NCI-H748 (cell line): ENCODE measurements at regions not wholly inside any gene's neighbourhood (a gene's known extent, or its start where the extent isn't known, plus 50 kb on each side); places are given as distances from the start of the nearest gene placed in this dataset.

Experiments used
- DNase-seq: peaks from one replicate; lab custom pipeline; 2025; ENCODE audit not compliant: unreplicated experiment; lab: John Stamatoyannopoulos, UW

DNA sequence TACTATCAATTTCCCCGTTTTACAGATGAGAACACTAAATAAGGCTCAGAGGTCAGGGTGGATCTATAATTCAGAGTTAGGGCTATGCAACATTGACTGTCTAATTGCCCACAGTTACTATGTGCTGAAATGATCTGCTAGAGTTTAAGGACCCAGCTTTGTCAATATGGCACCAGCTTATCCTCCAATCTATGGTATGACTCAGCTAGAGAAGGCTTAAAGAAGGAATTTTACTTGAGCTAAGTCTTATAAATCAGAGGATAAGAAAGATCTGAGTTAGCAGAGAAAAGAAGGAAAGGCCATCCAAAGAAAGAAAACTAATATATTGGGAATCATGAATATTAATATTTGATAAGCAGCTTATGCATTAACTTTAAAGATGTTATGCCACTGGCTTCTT lies 78.1 kb downstream of the ASB9 start:
- no peak for DNase-seq

DNA sequence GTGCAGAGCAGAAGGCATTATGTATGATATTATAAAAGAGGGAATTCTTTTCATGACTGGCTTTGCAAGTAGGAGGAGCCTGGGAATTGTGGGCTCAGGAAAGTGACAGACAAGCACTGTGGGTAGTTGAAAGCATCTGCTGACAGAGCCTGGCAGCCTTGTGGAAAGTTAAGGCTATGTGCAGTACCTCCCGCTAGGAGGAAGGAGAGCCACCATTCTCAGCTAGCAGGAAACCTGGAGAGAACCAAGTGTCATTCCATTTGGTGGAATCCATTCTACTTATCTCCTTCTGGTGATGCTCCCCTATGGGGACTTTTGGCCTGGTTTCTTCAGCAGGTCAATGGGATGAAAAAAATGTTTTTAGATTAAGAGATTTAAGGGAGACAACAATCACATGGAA lies 81.8 kb downstream of the ASB9 start:
- no peak for DNase-seq

DNA sequence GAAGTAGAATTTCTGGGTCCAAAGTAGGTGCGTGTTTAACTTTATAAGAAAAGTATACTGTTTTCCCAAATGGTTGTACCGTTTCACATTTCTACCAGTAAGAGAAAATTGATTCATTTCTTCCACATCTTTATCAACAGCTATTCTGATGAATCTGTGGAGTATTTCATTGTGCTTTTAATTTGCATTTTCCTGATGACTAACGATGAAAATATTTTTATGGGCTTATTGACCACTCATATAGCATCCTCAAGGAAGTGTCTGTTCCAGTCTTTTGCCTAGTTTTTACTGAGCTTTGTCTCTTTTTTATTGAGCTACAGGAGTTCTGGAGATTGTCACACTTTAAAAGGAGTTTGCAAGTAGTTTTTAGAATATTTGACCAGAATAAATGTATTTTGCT lies 92.6 kb downstream of the ASB9 start:
- no peak for DNase-seq

DNA sequence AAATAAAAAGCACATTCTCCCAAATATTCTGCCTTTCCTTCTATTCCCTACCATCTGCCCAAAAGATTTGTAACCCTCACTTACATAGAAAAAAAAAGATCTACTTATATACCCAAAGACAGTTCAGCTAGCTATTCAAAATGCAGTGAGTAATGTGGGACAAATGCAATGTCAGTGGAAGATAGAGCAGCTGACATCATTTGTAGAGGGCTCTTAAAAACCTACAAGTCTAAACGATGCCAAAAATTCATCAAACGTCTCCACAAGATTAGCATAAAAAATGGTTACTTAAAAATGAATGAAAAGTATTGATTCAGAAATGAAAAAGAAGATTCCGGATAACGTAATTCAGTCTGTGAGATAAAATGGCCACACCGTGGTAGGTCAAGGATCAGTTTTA lies 96.5 kb downstream of the ASB9 start:
- DNase-seq, result no peak

DNA sequence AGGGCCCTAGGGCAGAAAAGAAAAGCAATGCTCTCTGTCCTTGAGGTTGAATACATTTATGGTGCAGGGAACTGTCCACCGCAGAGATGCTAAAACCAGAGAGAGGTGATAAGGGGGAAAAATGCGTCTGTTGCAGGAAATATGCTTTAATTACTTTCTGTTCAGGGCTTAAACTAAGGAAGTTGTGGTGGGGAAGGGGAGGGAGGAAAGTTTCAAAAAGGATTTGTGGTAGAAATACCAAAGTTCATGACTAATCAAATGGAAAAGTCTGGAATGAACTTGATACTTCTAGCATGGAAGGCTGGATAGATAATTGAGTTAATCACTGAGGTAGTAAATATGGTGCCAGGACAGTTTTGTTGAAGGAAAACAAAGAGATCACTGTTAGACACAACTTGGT lies 99.0 kb downstream of the ASB9 start:
- DNase-seq, result no peak

DNA sequence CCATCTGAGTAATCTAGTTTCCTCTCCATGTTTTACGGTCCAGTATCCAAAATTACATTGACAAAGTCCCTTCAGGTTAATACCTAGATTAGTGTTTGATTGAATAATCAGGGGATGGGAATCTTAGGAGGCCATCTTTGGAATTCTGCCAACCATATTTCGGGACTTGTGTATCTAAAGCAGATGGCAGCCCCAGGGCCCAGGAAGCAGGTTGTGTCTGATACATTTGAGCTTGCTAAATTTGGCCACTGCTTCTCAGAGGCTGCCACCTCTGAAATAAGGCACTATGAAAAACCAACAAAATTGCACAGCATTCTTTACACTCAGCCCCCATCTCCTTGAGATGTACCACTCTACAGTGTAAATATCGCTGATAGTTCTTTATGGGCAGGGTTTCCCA lies 102.1 kb downstream of the ASB9 start:
- DNase-seq, result no peak

DNA sequence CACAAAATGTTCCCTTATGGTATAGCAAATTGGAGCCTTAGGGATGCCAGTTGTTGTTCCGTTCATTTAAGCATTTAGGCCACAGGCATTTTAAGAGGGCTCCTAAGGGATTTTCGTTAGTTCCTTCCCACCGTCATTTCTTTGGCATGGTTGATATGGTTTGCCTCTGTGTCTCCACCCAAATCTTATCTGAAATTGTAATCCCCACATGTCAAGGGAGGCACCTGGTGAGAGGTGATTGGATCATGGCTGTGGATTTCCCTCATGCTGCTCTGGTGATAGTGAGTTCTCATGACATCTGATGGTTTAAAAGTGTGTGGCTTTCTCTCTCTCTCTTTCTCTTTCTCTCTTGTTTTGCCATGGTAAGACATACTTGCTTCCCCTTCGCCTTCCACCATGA lies 104.1 kb downstream of the ASB9 start:
- DNase-seq, result no peak

DNA sequence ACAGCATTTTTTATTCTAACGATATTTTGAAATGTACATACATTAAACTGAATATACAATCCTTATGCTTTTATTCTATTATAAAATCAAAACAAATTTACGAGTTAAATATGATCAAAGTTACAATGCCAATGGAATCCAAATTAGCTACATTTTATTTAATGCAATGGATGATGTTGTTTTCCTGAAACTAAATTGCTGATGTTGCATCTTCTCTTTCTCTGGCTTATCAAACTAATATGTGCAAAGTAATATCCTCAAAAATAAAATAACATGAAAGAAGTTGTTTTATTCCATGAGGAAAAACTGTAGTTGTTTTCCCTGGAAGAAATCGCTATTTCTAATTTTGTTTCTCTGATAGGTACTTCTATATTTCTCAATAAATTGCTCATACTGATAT lies 106.8 kb downstream of the ASB9 start:
- no peak for DNase-seq

DNA sequence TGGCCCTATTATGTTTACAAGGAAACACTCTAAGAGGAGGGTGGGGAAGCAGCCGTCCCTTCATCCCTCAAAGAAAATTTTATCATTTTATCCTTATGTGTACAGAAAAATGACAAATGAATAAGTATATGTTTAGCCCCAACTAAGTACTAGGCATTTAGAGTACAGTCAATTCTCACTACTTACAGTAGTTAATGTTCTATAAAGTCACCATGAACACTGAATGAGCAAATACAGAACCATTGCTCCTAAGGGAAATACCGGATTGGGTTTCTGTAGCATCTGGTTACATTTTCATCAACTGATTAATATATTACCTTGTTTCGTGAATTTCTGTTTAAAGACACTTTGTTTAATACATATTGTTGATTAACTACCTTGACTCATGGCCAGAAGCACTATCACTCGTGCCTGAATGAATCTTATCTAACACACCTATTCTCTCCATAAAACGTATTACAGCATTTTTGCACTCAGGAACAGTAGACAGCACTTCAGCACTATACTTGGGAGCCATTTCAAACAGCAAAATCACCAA lies 109.3 kb downstream of the ASB9 start:
- DNase-seq, result no peak

DNA sequence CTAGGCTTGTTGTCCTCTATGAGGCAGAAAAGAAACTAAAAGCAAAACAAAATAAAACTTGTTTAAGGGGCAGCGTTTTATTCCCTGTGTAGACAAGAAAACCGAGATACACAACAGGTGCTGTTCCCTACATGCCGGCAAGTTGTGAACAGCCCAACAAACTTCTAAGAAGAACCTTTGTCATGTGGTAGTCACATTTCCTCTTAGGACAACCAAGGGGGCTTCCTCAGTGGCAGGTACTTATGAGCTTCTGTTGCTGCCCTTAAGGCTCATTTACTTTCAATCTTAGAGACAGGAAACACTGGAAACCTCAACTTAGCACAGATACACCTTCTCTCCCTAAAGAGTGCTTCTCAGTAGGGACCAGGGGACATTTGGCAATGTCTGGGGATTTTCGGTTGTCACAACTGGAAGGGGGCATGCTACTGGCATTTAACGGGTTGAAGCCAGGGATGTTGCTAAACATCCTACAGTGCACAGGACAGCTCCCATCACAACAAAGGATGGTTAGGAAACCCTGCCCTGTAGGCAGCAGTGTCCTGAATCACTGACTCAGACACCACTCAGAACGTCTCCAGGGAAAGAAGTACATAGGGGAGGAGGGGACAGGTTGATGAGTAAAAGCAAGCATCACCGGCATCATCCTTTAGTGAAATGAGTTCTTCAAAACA lies 111.0 kb downstream of the ASB9 start:
- DNase-seq, result no peak

DNA sequence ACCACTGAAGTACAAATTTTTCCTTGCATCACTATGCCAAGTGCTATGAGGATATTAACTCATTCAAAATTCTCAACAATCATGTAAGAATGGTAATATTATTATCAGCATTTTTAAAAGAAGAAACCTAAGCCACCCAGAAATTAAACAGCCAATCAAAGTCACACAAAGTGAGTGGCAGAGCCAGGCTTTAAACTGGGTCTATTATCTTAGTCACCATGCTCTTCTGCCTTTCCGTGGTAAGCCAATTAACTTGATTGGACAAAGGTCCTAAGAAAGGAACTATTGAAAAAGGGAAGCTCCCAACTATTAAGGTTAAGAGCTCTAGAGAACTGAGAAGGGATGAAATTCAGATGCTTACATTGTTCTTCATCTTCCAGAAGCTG lies 111.5 kb downstream of the ASB9 start:
- DNase-seq, result no peak

DNA sequence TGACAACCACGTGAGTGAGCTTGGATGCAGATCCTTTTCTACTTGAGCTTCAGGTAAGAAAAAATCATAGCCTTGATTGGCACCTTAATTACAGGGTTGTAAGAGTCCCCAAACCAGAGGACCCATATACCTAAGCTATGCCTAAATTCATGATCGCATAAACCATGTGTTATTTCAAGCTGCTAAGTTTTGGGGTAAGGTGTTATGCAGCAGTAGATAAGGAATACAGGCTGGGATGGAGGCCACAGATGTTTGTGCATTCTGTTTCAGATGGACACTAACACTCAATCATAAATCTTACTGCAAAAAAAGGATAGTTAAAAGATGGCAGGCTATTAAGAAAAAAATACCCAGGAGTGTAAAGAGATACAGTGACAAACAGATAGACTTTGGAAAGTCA lies 112.3 kb downstream of the ASB9 start:
- no peak for DNase-seq

DNA sequence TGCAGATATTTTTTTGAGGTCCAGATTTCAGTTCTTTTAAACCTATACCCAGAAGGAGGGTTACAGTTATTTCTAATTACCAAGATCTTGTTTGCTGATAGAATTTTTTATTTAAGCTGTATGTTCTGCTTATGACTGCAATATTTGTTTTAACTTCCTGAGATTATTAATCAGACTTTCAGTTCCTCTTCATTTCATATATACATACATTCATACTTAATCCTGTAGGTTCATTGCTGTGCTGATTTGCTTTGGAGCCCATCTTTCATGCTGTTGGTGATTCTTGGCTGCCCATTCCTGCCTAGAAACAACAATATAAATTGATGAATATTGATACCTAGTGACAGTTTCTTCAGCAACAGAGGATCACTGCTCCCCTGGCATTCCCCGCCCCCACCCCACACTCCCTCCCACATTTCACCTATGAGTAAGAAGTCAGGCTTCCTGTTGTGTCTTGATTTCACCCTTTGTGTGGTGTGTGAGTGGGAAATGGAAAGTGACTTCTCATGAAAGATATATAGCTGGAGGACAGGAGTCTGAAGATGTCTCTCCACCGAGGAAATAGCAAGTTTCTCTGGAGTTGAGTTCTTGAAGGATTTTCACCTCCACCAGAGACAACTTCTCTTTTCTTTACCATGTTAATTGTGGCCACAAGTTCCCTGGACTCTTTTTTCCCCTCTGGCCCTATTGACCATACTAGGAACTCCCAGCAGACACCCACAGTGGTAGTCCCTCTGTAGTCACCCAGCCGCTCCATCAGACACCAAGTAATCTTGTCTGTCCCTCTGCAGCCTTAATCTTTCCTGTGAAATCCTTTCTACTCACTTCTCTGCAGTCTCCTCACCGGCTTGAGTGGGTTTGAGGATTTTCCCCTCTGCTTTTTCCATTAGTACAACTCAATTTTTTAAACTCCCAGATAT lies 118.4 kb downstream of the ASB9 start:
- DNase-seq, result no peak

DNA sequence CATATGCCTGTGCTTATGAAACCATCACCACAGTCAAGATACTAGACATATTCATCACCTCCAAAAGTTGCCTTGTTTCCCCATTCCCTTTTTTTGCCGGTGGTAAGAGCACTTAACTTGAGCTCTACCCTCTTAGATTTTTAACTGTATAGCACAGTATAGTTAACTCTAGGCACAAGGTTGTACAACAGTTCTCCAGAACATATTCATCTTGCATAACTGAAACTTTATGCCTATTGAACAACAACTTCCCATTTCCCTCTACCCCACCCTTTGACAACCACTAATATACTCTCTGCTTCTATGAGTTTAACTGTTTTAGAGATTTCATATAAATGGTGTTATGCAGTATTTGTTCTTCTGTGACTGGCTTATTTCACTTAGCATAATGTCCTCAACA lies 119.3 kb downstream of the ASB9 start:
- DNase-seq, result no peak

DNA sequence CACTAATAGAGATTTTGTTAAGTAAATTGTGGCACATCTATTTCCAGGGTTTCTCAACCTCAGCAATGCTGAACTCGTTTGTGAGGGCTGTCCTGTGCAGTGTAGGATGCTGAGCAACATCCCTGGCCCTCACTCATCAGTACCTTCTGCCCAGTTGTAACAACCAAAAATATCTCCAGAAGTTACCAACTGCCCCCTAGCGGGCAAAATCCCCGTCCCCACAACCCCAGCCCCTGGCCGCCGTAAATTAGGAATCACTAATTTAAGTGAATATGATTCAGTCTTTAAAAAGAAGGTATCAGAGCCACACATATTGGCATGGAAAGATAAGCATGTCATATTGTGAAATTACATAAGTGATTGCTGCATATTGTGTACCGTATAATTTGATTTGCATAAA lies 123.4 kb downstream of the ASB9 start:
- peak; percentile 23 for DNase-seq

DNA sequence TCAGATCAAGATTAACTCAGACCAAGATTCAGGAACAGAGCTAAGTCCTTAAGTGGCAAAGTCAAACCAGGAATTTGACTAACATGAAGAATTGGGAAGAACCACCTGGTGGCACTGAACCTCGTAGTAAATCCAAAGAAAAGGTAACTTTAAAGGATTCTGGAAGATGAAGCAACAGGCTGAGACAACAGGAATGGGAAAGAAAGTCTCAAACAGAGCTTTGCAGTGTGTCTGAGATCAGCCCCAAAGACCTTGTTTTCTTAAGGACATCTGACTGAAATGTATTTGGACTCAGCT lies 126.1 kb downstream of the ASB9 start:
- DNase-seq, result no peak

DNA sequence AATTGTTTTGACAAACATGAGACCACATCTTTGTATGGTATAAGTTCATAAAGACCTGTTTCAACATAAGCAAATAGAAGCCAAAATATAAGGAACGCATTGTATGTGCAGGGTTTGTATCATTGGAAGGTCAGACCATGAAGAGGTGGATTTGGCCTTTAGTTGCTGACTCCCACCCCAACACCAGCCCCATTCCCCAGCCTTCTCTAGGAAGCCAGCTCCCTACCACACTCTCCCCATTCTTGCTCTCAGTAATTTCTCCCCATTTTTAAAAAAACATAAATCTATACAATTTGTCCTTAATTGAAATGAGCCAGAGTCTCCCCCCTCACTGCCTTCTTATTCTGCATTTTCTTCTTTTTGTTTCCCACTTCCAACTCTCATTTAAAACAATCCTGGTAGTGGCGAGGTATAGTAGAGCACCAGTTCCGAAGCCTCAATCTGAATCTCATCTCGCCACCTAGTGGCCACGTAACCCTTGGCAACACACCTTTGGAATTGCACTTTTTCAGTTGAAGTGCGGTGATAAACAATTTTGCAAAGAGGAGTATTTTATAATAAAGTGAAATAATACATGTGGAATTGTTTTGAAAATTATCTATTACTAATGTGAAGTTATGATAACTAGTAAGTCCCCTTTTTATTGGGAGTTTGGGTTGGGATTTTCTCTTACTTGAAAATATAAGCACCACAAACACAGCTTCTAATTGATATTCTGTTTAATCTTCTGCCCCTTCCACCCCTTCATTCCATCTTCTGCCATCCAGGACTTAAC lies 126.6 kb downstream of the ASB9 start:
- peak; percentile 51 for DNase-seq

DNA sequence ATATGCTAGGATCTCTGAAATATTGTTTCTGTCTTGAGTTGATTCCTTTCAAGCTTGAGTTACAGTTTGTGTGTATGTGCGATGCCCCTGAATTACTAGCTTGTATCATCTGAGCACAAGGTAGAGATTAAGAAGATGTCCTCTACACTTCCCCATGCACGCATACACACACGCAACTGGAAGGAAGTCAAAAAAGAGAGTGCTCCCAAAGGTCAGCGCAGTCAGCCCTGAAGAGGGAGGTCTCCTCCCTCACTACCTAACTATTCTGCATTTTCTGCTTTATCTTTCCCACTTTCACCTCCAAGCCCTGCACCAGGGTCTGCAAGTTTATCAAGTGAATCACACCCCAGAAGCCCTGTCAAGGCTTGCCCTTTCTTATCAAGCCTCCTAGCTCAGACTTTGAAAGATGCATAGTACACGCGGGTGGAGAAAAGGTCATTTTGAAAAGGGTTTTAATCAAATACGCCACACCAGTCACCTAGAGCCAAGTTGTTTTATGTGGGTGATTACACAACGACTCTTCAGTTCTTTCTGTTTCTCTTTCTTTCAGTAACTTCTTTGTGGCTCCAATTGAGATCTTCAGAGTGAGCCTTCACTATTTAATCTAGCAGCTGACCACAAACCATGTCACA lies 127.7 kb downstream of the ASB9 start:
- DNase-seq, result no peak

DNA sequence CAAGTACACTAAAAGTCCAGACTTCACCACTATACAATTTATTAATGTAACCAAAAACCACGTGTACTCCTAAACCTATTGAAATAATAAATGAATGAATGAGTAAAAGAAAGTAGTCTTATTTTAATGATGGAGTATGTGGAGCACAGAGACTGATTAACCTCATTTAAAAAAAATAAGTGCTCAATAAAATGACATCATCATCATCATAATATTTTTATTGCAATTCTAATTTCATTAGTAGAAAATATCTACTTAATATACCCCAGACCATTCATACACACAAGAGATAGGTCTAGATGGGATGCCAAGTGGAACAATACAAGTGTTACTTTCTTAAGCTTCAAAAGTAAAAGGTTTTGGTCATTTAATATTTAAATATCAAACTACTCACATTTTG lies 133.1 kb downstream of the ASB9 start:
- no peak for DNase-seq

DNA sequence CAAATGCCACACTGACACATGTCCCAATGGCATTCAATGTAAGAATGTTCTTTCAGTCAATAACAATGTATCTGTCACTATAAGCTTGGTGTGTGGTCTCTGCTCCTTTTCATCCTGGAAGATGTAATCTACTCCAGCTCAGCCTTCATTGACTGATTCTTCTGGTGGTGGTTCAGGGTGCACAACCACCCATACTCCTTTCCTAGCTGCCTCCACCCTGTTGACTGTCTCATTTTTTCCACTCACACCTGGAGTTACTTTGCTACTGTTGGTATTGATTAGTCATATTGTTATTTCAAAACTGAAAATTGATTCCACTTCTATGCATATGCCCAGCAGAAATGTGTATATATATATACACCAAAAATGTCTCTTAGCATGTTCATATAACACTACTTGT lies 140.5 kb downstream of the ASB9 start:
- DNase-seq, result no peak

DNA sequence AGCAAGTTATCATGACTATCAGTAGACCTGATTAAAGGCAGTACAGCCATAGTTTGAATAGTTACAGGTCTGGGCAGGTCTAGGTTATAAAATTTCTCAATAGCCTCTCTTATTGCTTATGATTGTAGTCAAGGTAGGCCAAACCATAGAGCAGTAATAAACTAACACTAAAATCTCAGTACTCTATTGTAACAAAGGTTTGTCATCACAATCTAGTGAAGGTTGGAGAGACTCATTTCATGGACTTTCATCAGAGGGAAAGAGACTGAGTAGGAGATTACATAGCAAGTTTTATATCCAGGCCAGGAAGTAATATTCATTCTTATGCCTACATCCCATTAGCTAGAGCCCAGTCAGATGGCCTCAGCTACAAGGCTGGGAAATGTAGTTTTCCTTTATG lies 141.0 kb downstream of the ASB9 start:
- no peak for DNase-seq
